B cell (primary cell): ENCODE measurements at regions not wholly inside any gene's neighbourhood (a gene's known extent, or its start where the extent isn't known, plus 50 kb on each side); places are given as distances from the start of the nearest gene placed in this dataset.

Source experiments
- ATAC-seq: fragments of 200-7000 bp; cut with Tn5 transposase; one replicate; pipeline ENCODE4 v1.10.0; 2021; ENCODE audit warnings: low read depth, mild to moderate bottlenecking, moderate number of reproducible peaks, moderate library complexity
- CTCF ChIA-PET: fragments of 350-600 bp; sonication (Branson Sonifier 250); formaldehyde crosslinking; loops from one replicate; lab custom pipeline; 2021; ENCODE audit warnings: antibody characterized with exemption, inconsistent platforms; lab: Charles Lee
- POLR2A ChIA-PET: fragments of 350-600 bp; sonication (Branson Sonifier 250); formaldehyde crosslinking; loops from one replicate; lab custom pipeline; 2021; ENCODE audit warnings: antibody characterized with exemption; lab: Charles Lee
- DNase-seq: peaks from one replicate; pipeline ENCODE4 v3.0.0; 2013
- H2AFZ ChIP-seq: 2 replicates; pipeline ENCODE4 v1.6.1; 2012; ENCODE audit warnings: mild to moderate bottlenecking, low read depth, low read length; ENCODE audit not compliant: insufficient read depth, poor library complexity, severe bottlenecking
- H3K27ac ChIP-seq, 2 donors: 1 replicate in 1 of 2; 2 replicates in 1 of 2; pipeline ENCODE4 v1.5.1; 2012 to 2013; ENCODE audit warnings: low read length in 2 of 2, mild to moderate bottlenecking in 2 of 2, moderate library complexity in 1 of 2
- H3K27me3 ChIP-seq, 4 experiments: fragments of 200-600 bp in 1 of 4; sonication (generic) in 1 of 4; replicated peaks in 1 of 4; 1 replicate in 2 of 4; 2 replicates in 2 of 4; pipeline versions ENCODE4 v1.6.1 to v1.7.0; 2013 to 2016; ENCODE audit warnings: low read length in 3 of 4, mild to moderate bottlenecking in 2 of 4, mixed read lengths in 1 of 4, moderate library complexity in 1 of 4; ENCODE audit not compliant: insufficient read depth in 4 of 4, control insufficient read depth in 3 of 4; ENCODE audit errors: control extremely low read depth in 1 of 4
- H3K36me3 ChIP-seq, 2 experiments: replicated peaks in 1 of 2; 1 replicate in 1 of 2; 2 replicates in 1 of 2; pipeline versions ENCODE4 v1.6.1 to v1.7.1; 2013; ENCODE audit warnings: low read length in 1 of 2; ENCODE audit not compliant: insufficient read depth in 2 of 2, control insufficient read depth in 1 of 2; ENCODE audit errors: control extremely low read depth in 1 of 2, extremely low read depth in 1 of 2
- H3K4me1 ChIP-seq, 2 donors: fragments of 200-600 bp in 1 of 2; sonication (generic) in 1 of 2; 1 replicate in 1 of 2; 2 replicates in 1 of 2; pipeline versions ENCODE4 v1.5.1 to v1.6.1; 2013 to 2017; ENCODE audit warnings: low read length in 2 of 2; ENCODE audit not compliant: control insufficient read depth in 2 of 2, insufficient read depth in 2 of 2
- H3K4me2 ChIP-seq: replicated peaks from 2 replicates; pipeline ENCODE3; 2012; ENCODE audit warnings: mild to moderate bottlenecking, low read depth, low read length; ENCODE audit not compliant: poor library complexity, severe bottlenecking
- H3K4me3 ChIP-seq, 5 experiments: fragments of 200-600 bp in 1 of 5; sonication (generic) in 1 of 5; 1 replicate in 3 of 5; 2 replicates in 2 of 5; pipeline versions ENCODE4 v1.5.1 to v1.7.0; 2011 to 2016; ENCODE audit warnings: low read length in 4 of 5, mild to moderate bottlenecking in 4 of 5, low read depth in 2 of 5, control low read depth in 1 of 5, moderate library complexity in 1 of 5; ENCODE audit not compliant: insufficient read depth in 1 of 5; ENCODE audit errors: control extremely low read depth in 1 of 5, extremely low read depth in 1 of 5
- H3K79me2 ChIP-seq: fragments of 200-600 bp; sonication (generic); one replicate; pipeline ENCODE4 v1.6.0; 2016; ENCODE audit warnings: low read length; ENCODE audit not compliant: control insufficient read depth, insufficient read depth
- H3K9ac ChIP-seq: fragments of 200-600 bp; sonication (generic); 2 replicates; pipeline ENCODE4 v1.6.1; 2017; ENCODE audit warnings: mild to moderate bottlenecking, low read length, moderate library complexity
- H3K9me3 ChIP-seq, 3 donors: one replicate each; pipeline versions ENCODE4 v1.6.1 to v1.7.1; 2013; ENCODE audit warnings: low read length in 2 of 3; ENCODE audit not compliant: control insufficient read depth in 2 of 3, insufficient read depth in 1 of 3; ENCODE audit errors: control extremely low read depth in 1 of 3
- H4K20me1 ChIP-seq: 2 replicates; pipeline ENCODE4 v1.6.0; 2012; ENCODE audit warnings: mild to moderate bottlenecking, low read length; ENCODE audit not compliant: insufficient read depth, control insufficient read depth, poor library complexity, severe bottlenecking
- H3K27ac Mint-ChIP-seq: one replicate; pipeline ENCODE4 v1.8.0; 2021; ENCODE audit warnings: mixed read lengths
- H3K27me3 Mint-ChIP-seq: one replicate; pipeline ENCODE4 v1.8.0; 2021; ENCODE audit warnings: mixed read lengths
- H3K4me1 Mint-ChIP-seq: one replicate; pipeline ENCODE4 v1.8.0; 2021; ENCODE audit warnings: mixed read lengths
- H3K4me3 Mint-ChIP-seq: one replicate; pipeline ENCODE4 v1.8.0; 2021; ENCODE audit warnings: mixed read lengths
- H3K9me3 Mint-ChIP-seq: one replicate; pipeline ENCODE4 v1.8.0; 2022; ENCODE audit warnings: mixed read lengths; ENCODE audit not compliant: insufficient read depth
- EZH2 ChIP-seq: IDR thresholded peaks from 2 replicates; pipeline ENCODE4 v1.6.1; 2012; ENCODE audit warnings: borderline replicate concordance, low read depth, mild to moderate bottlenecking, moderate library complexity, low read length; ENCODE audit not compliant: insufficient read depth, poor library complexity, severe bottlenecking
- WGBS: methylation state at CpG from one replicate; pipeline ENCODE4 v1.1.5; 2013; ENCODE audit warnings: missing lambda C conversion rate; ENCODE audit not compliant: insufficient coverage; 5-methylcytosine and 5-hydroxymethylcytosine counted together
- intact Hi-C: fragments of 100-400 bp; cut with micrococcal nuclease; formaldehyde crosslinking; loops from one replicate; pipeline ENCODE4 v1.10.0; 2022
- TF ChIP-seq, protein P1 (sequence below): fragments of 200-600 bp; IDR thresholded peaks from one replicate; pipeline ENCODE4 v1.8.0; 2022; ENCODE audit warnings: antibody characterized with exemption, mild to moderate bottlenecking

- DNase-seq: no peak
- Histone ChIP-seq H3K36me3 (no peaks in the 10 kb centered on the region), H3K4me3 (no peak overlapping the region), H3K4me1 (no peaks in the 10 kb centered on the region), H3K4me2 (no peak overlapping the region), H3K9me3 (peaks cover 0 to 4% (median 0%) of the 10 kb centered on the region in 3 donors), H2AFZ (no peak overlapping the region), H3K27me3 (no peaks in the 10 kb centered on the region), H3K27ac (no peak overlapping the region), H3K9ac (no peak overlapping the region), H3K79me2 (no peaks in the 10 kb centered on the region), H4K20me1 (no peaks in the 10 kb centered on the region)
- peaks cover 8% of the 10 kb centered on the region for H3K9me3 Mint-ChIP-seq
- no peaks in the 10 kb centered on the region for H3K27me3 Mint-ChIP-seq
- no peak overlapping the region for H3K27ac Mint-ChIP-seq
- WGBS: no CpG with 5 or more reads among the region's 2 CpGs
- intact Hi-C loops: no loop called here
- no peak overlapping the region for H3K4me3 Mint-ChIP-seq
- ChIA-PET CTCF (no interaction called here), POLR2A (no interaction called here)
- no peak for ATAC-seq
- no peak for TF ChIP-seq EZH2
- TF ChIP-seq, protein P1, sequence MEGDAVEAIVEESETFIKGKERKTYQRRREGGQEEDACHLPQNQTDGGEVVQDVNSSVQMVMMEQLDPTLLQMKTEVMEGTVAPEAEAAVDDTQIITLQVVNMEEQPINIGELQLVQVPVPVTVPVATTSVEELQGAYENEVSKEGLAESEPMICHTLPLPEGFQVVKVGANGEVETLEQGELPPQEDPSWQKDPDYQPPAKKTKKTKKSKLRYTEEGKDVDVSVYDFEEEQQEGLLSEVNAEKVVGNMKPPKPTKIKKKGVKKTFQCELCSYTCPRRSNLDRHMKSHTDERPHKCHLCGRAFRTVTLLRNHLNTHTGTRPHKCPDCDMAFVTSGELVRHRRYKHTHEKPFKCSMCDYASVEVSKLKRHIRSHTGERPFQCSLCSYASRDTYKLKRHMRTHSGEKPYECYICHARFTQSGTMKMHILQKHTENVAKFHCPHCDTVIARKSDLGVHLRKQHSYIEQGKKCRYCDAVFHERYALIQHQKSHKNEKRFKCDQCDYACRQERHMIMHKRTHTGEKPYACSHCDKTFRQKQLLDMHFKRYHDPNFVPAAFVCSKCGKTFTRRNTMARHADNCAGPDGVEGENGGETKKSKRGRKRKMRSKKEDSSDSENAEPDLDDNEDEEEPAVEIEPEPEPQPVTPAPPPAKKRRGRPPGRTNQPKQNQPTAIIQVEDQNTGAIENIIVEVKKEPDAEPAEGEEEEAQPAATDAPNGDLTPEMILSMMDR: no peak
- H3K4me1 Mint-ChIP-seq: no peaks in the 10 kb centered on the region
Measured at GRCh38 chr11:100501450-100501849, 185.6 kb upstream of the ARHGAP42 start.

DNA sequence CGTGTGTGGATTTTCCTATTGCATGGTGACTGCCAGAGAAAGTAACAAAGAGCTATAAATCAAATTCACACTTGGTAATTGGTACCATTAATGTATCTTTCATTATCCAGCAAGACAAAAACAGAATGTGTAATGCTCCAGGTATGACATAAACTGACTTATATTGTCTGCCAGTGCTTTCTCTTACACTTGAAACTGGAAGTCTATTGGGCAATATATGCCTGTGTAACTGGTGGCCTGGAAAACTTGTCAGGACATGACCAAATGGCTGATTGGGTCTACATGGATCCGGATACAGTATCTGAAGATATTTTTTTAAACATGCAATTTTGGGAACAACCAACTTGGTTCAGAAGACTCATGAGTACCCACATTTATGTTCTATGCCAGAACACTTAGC, 174.6 kb upstream of the ARHGAP42 start:
- H3K27ac ChIP-seq: no peak overlapping the region
- intact Hi-C loops: no loop called here
- Mint-ChIP-seq H3K27ac (no peak overlapping the region), H3K9me3 (peaks cover 2% of the 10 kb centered on the region), H3K4me3 (no peak overlapping the region), H3K27me3 (no peaks in the 10 kb centered on the region), H3K4me1 (no peaks in the 10 kb centered on the region)
- no peaks in the 10 kb centered on the region for H3K36me3 ChIP-seq
- WGBS: no CpG with 5 or more reads among the region's 2 CpGs
- CTCF ChIA-PET: no interaction called here
- no peak overlapping the region for H3K4me3 ChIP-seq
- ATAC-seq (no peak), DNase-seq (no peak)
- no peaks in the 10 kb centered on the region for H4K20me1 ChIP-seq
- no peaks in the 10 kb centered on the region for H3K4me1 ChIP-seq
- no peak overlapping the region for H2AFZ ChIP-seq
- no peak overlapping the region for H3K9ac ChIP-seq
- H3K79me2 ChIP-seq: no peaks in the 10 kb centered on the region
- H3K27me3 ChIP-seq: no peaks in the 10 kb centered on the region
- no peak overlapping the region for H3K4me2 ChIP-seq
- POLR2A ChIA-PET: no interaction called here
- no peaks in the 10 kb centered on the region for H3K9me3 ChIP-seq
- TF ChIP-seq, protein P1: no peak
- no peak for TF ChIP-seq EZH2
